Daoy (cell line): ENCODE measurements at regions not wholly inside any gene's neighbourhood (a gene's known extent, or its start where the extent isn't known, plus 50 kb on each side); places are given as distances from the start of the nearest gene placed in this dataset.
"Not testable (repeated sequence)": the region's sequence is repeated elsewhere in the genome, so short reads cannot be mapped to it uniquely, and the experiment has no call there.

Experiments used
- DNase-seq: peaks from one replicate; pipeline ENCODE4 v3.0.0-alpha.2; 2015; ENCODE audit warnings: low read depth

GRCh38 chrX:2162695-2163094 is 338.1 kb downstream of the DHRSX start:
- no peak for DNase-seq

DNA sequence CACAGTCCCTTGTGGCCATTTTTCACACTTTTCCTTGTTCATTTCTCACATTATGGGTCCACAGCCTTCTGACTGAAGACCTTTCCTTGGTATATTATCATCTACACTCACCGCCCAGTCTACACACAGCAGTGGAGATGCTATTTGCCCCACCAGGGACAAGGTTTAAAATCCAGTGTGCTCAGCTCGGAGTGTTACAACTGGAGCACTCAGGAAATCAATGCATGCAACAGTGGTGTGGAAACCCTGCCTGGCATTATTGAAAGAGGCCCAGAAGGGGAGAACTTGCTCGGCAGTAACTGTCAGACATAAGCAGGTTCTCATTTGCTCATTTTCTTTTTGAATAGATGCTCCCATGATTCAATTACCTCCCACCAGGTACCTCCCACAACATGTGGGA is 340.9 kb downstream of the DHRSX start:
- no peak for DNase-seq

- DNase-seq: no peak
Measured at GRCh38 chrX:2159393-2159792, 341.4 kb downstream of the DHRSX start.

- no peak for DNase-seq
Measured at GRCh38 chrX:2150722-2151121, 350.1 kb downstream of the DHRSX start.

DNA sequence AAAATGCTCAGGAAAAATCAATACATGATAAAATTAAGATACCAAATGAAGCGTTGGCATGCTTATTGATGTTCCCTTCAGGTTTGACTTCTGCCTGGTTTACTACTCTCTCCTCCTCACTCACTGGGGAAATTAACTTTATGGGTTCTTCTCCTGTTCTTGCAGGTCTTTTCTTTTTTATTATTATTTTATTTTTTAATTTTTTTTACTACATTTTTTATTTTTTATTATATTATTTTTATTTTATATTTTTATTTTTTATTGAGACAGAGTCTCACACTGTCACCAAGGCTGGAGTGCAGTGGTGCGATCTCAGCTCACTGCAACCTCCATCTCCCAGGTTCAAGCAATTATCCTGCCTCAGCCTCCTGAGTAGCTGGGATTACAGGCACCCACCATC is 350.8 kb downstream of the DHRSX start:
- DNase-seq: not testable (repeated sequence)

GRCh38 chrX:2149055-2149454 is 351.7 kb downstream of the DHRSX start:
- DNase-seq: not testable (repeated sequence)

- DNase-seq: no peak
Measured at GRCh38 chrX:2147928-2148327, 352.8 kb downstream of the DHRSX start.

DNA sequence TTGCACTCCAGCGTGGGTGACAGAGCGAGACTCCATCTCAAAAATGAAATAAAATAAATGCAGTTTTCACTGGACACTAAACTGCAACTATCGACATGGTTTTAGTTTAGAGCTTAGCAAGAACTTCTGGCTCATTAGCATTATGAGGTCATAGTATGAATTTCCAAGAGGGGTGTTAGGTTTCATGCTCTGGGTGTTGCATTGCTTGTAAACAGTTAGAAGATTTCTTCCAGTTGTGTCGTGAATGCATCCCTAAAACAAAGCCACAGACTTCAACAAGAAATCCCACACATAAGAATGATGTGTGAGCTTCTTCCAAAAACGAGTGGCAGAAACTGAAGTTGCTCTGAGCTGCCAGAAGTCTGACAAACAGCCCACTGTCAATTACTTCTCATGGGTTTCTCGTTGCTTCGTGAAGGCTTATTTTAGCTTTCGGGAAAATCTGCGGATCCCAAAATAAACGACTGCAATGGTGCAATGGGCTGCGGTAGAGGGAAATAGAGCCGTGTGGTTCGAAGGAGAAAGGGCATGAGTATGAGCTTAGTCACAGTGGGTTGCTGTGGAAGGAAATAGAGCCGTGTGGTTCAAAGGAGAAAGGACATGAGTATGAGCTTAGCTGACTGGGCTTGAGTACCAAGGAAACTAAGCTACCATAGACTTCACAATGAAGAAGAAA is 354.9 kb downstream of the DHRSX start:
- peak; percentile 6 for DNase-seq

DNA sequence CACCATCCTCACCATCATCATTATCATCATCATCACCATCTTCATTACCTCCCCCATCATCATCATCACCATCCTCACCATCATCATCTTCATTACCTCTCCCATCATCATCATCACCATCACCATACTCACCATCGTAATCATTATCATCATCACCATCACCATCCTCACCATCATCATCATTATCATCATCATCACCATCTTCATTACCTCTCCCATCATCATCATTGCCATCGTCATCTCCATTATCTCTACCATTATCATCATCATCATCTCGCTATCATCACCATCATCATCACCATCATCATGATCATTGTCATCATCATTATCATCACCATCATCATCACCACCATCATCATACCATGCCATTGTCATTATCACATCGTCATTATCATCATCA is 362.9 kb downstream of the DHRSX start:
- DNase-seq: no peak

GRCh38 chrX:2136848-2137247 is 363.9 kb downstream of the DHRSX start:
- DNase-seq: no peak

- no peak for DNase-seq
Measured at GRCh38 chrX:2135421-2135820, 365.4 kb downstream of the DHRSX start.

GRCh38 chrX:2134782-2135181 is 366.0 kb downstream of the DHRSX start:
- DNase-seq: no peak
